Stimulated activated CD4-positive, alpha-beta T cell treated with anti-CD3 and anti-CD28 coated beads, Interleukin-12 subunit alpha, Interleukin-12 subunit beta, amount 100 ng/mL, for 24 hours (primary cell): ENCODE measurements at regions not wholly inside any gene's neighbourhood (a gene's known extent, or its start where the extent isn't known, plus 50 kb on each side); places are given as distances from the start of the nearest gene placed in this dataset.

Source experiments
- DNase-seq, 2 experiments: peaks; one replicate each; pipeline ENCODE4 v3.0.0-alpha.2; 2020; ENCODE audit warnings: low read depth in 2 of 2

DNA sequence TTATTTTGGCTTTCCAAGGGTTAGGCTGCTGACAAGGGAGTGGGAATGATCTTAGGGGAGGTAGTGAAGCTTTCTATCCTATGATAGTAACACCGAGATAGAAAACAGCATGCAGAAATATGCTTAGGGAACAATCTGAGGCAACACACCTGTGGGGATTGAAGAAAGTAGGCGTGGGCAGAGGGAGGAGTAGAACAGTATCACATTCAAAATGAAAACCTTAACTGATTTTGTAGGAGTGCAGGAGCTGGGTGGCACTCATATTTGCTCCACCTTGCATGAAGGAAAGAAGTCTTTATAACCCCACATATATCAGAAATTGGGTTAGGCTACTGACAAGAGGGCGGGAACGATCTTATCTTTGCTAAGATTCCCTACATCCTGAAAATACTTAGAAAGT is 762.2 kb upstream of the CNTNAP5 start:
- no peak for DNase-seq

- no peak for DNase-seq
Measured at GRCh38 chr2:123283431-123283830, 741.7 kb upstream of the CNTNAP5 start.

DNA sequence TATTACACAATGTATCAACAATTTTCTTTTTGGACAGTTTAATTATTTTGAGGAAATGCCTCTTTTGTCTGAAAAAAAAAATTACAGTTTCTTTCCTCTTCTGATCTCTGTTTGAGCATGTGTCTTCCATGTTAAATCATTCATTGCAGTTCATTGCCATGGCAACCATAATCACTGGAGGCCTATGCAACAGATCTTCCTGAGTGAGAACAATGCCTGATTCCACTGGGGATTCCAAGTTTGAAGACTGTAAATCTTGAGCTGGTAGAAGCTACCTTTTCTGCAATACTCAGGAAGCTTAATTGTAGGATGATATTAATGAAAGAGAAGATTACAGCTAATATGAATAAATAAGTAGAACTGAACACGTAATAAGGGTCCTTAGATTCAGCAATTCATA is 721.4 kb upstream of the CNTNAP5 start:
- DNase-seq, result no peak
